ENCODE measurements at regions not wholly inside any gene's neighbourhood (a gene's known extent, or its start where the extent isn't known, plus 50 kb on each side); places are given as distances from the start of the nearest gene placed in this dataset.

DNA sequence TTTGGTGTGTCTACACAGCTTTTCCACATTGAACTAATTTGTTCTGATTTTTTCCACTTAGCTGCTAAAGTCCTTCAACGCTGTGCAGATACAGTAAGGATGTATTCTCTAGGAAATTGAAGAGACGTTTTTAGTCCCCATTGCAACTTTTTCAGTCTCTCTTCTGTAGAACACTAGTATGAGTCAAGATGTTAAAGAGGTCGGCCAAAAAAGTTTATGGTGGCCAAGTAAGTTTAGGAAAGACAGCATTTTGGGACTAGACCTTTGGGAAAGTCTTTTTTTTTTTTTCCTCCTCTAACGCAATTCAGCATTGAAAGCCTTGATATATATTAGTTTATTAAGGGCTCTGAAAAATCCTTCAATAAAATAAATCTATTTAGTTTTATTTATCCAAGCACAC, 243.5 kb upstream of the FBXL7 start:
- TF ChIP-seq, protein P1, sequence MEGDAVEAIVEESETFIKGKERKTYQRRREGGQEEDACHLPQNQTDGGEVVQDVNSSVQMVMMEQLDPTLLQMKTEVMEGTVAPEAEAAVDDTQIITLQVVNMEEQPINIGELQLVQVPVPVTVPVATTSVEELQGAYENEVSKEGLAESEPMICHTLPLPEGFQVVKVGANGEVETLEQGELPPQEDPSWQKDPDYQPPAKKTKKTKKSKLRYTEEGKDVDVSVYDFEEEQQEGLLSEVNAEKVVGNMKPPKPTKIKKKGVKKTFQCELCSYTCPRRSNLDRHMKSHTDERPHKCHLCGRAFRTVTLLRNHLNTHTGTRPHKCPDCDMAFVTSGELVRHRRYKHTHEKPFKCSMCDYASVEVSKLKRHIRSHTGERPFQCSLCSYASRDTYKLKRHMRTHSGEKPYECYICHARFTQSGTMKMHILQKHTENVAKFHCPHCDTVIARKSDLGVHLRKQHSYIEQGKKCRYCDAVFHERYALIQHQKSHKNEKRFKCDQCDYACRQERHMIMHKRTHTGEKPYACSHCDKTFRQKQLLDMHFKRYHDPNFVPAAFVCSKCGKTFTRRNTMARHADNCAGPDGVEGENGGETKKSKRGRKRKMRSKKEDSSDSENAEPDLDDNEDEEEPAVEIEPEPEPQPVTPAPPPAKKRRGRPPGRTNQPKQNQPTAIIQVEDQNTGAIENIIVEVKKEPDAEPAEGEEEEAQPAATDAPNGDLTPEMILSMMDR (IDR thresholded peaks at IDR 0.05) = no peak
- TF ChIP-seq FOXM1 (IDR thresholded peaks at IDR 0.05; ENCODE audit: low read depth) = no peak
- TF ChIP-seq JUND (IDR thresholded peaks at IDR 0.05) = no peak
- no peak for TF ChIP-seq SMC3 (IDR thresholded peaks at IDR 0.05; ENCODE audit: low read depth, low read length)
- no peak for TF ChIP-seq RAD21 (IDR thresholded peaks at IDR 0.05; ENCODE audit: low read length)
- no peak for TF ChIP-seq RFX5 (IDR thresholded peaks at IDR 0.05; ENCODE audit: low read length)
- TF ChIP-seq TCF12 (IDR thresholded peaks at IDR 0.05) = no peak
- no peak for TF ChIP-seq YY1 (IDR thresholded peaks at IDR 0.05; ENCODE audit: low read depth)
- no peak for TF ChIP-seq CHD2 (IDR thresholded peaks at IDR 0.05; ENCODE audit: low read length, partially characterized antibody)
- TF ChIP-seq, protein P2, sequence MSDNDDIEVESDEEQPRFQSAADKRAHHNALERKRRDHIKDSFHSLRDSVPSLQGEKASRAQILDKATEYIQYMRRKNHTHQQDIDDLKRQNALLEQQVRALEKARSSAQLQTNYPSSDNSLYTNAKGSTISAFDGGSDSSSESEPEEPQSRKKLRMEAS (IDR thresholded peaks at IDR 0.05; ENCODE audit: low read depth) = no peak
- TF ChIP-seq EP300 (IDR thresholded peaks at IDR 0.05; ENCODE audit: borderline replicate concordance in 1 of 2, low read depth in 1 of 2, low read length in 1 of 2) = no peak
- no peak for TF ChIP-seq RCOR1 (IDR thresholded peaks at IDR 0.05; ENCODE audit: low read length)
- no peak for TF ChIP-seq MXI1 (IDR thresholded peaks at IDR 0.05; ENCODE audit: low read depth, low read length)

All from SK-N-SH (cell line).